Activated T-cell treated with anti-CD3 and anti-CD28 coated beads, Interleukin-2, amount 50 U/mL, for 4 hours (primary cell): ENCODE measurements at regions not wholly inside any gene's neighbourhood (a gene's known extent, or its start where the extent isn't known, plus 50 kb on each side); places are given as distances from the start of the nearest gene placed in this dataset.

ENCODE experiments used
- ATAC-seq, 2 donors: fragments of 200-7000 bp; cut with Tn5 transposase; one replicate each; pipeline ENCODE4 v1.10.0; 2021
- DNase-seq: peaks from one replicate; pipeline ENCODE4 v3.0.0-alpha.2; 2020
- H3K27me3 Mint-ChIP-seq: one replicate; pipeline ENCODE4 v1.8.0; 2021; ENCODE audit warnings: low read depth, mixed read lengths
- H3K36me3 Mint-ChIP-seq: one replicate; pipeline ENCODE4 v1.8.0; 2022; ENCODE audit warnings: mixed read lengths; ENCODE audit not compliant: insufficient read depth
- H3K4me1 Mint-ChIP-seq: one replicate; pipeline ENCODE4 v1.8.0; 2021; ENCODE audit warnings: low read depth, mixed read lengths
- H3K4me3 Mint-ChIP-seq: one replicate; pipeline ENCODE4 v1.8.0; 2021; ENCODE audit warnings: mild to moderate bottlenecking, moderate library complexity, mixed read lengths
- H3K9me3 Mint-ChIP-seq: one replicate; pipeline ENCODE4 v1.8.0; 2021; ENCODE audit warnings: mixed read lengths

GRCh38 chr1:226816576-226816975, 53.8 kb upstream of the PSEN2 start:
- Mint-ChIP-seq H3K4me3 (no peak overlapping the region), H3K36me3 (no peaks in the 10 kb centered on the region), H3K4me1 (peaks cover 8% of the 10 kb centered on the region), H3K9me3 (no peaks in the 10 kb centered on the region), H3K27me3 (no peaks in the 10 kb centered on the region)
- ATAC-seq: no peak
- no peak for DNase-seq

GRCh38 chr1:226814751-226815537, 55.5 kb upstream of the PSEN2 start:
- Mint-ChIP-seq H3K36me3 (no peaks in the 10 kb centered on the region), H3K4me3 (no peak overlapping the region), H3K27me3 (no peaks in the 10 kb centered on the region), H3K4me1 (peaks cover 8% of the 10 kb centered on the region), H3K9me3 (no peaks in the 10 kb centered on the region)
- ATAC-seq (no peak), DNase-seq (no peak)

- DNase-seq (no peak), ATAC-seq (no peak)
- H3K36me3 Mint-ChIP-seq: no peaks in the 10 kb centered on the region
- H3K4me1 Mint-ChIP-seq: peaks cover 8% of the 10 kb centered on the region
- H3K9me3 Mint-ChIP-seq: no peaks in the 10 kb centered on the region
- H3K4me3 Mint-ChIP-seq: no peak overlapping the region
- no peaks in the 10 kb centered on the region for H3K27me3 Mint-ChIP-seq
Observed at GRCh38 chr1:226813671-226814591, 56.5 kb upstream of the PSEN2 start.

GRCh38 chr1:226810681-226811080, 59.7 kb upstream of the PSEN2 start:
- no peak for ATAC-seq
- H3K36me3 Mint-ChIP-seq: no peaks in the 10 kb centered on the region
- no peaks in the 10 kb centered on the region for H3K27me3 Mint-ChIP-seq
- DNase-seq: no peak
- no peak overlapping the region for H3K4me3 Mint-ChIP-seq
- no peaks in the 10 kb centered on the region for H3K9me3 Mint-ChIP-seq
- H3K4me1 Mint-ChIP-seq: peaks cover 8% of the 10 kb centered on the region

- DNase-seq (no peak), ATAC-seq (no peak)
- H3K36me3 Mint-ChIP-seq: no peaks in the 10 kb centered on the region
- no peaks in the 10 kb centered on the region for H3K9me3 Mint-ChIP-seq
- H3K27me3 Mint-ChIP-seq: no peaks in the 10 kb centered on the region
- peaks cover 3% of the 10 kb centered on the region for H3K4me1 Mint-ChIP-seq
- no peak overlapping the region for H3K4me3 Mint-ChIP-seq
Observed at GRCh38 chr1:226809785-226810571, 60.4 kb upstream of the PSEN2 start.

- no peak for DNase-seq
- ATAC-seq: no peak
- Mint-ChIP-seq H3K36me3 (no peaks in the 10 kb centered on the region), H3K9me3 (no peaks in the 10 kb centered on the region), H3K27me3 (no peaks in the 10 kb centered on the region), H3K4me1 (no peaks in the 10 kb centered on the region), H3K4me3 (no peak overlapping the region)
Observed at GRCh38 chr1:226808501-226808900, 61.9 kb upstream of the PSEN2 start.

GRCh38 chr1:226806988-226807387, 63.4 kb upstream of the PSEN2 start:
- no peaks in the 10 kb centered on the region for H3K4me1 Mint-ChIP-seq
- no peak for DNase-seq
- H3K4me3 Mint-ChIP-seq: no peak overlapping the region
- H3K9me3 Mint-ChIP-seq: no peaks in the 10 kb centered on the region
- ATAC-seq: no peak
- H3K27me3 Mint-ChIP-seq: no peaks in the 10 kb centered on the region
- H3K36me3 Mint-ChIP-seq: no peaks in the 10 kb centered on the region

- Mint-ChIP-seq H3K4me1 (peaks cover 9% of the 10 kb centered on the region), H3K4me3 (no peak overlapping the region), H3K9me3 (no peaks in the 10 kb centered on the region), H3K36me3 (no peaks in the 10 kb centered on the region), H3K27me3 (no peaks in the 10 kb centered on the region)
- DNase-seq (no peak), ATAC-seq (no peak)
Observed at GRCh38 chr1:226804907-226805759, 65.3 kb upstream of the PSEN2 start.

GRCh38 chr1:226800763-226801380, 61.8 kb upstream of the ITPKB start:
- DNase-seq (no peak), ATAC-seq (no peak)
- Mint-ChIP-seq H3K4me3 (no peak overlapping the region), H3K27me3 (no peaks in the 10 kb centered on the region), H3K9me3 (no peaks in the 10 kb centered on the region), H3K36me3 (no peaks in the 10 kb centered on the region), H3K4me1 (peaks cover 31% of the 10 kb centered on the region)

- DNase-seq: no peak
Observed at GRCh38 chr1:226799634-226800281, 60.7 kb upstream of the ITPKB start.

GRCh38 chr1:226798427-226799411, 59.6 kb upstream of the ITPKB start:
- Mint-ChIP-seq H3K4me1 (peaks cover 31% of the 10 kb centered on the region), H3K9me3 (no peaks in the 10 kb centered on the region), H3K27me3 (no peaks in the 10 kb centered on the region), H3K36me3 (no peaks in the 10 kb centered on the region), H3K4me3 (peak overlapping the region; percentile 45)
- ATAC-seq: peak; percentile 80 to 81
- peak; percentile 44 for DNase-seq

More at GRCh38 chr1:226799634-226800281, 60.7 kb upstream of the ITPKB start:
- Mint-ChIP-seq H3K27me3 (no peaks in the 10 kb centered on the region), H3K4me1 (peaks cover 31% of the 10 kb centered on the region), H3K9me3 (no peaks in the 10 kb centered on the region), H3K4me3 (peak overlapping the region; percentile 49), H3K36me3 (no peaks in the 10 kb centered on the region)
- no peak for ATAC-seq

- peaks cover 31% of the 10 kb centered on the region for H3K4me1 Mint-ChIP-seq
- no peak for DNase-seq
- no peaks in the 10 kb centered on the region for H3K9me3 Mint-ChIP-seq
- ATAC-seq: no peak
- H3K4me3 Mint-ChIP-seq: no peak overlapping the region
- no peaks in the 10 kb centered on the region for H3K36me3 Mint-ChIP-seq
- no peaks in the 10 kb centered on the region for H3K27me3 Mint-ChIP-seq
Observed at GRCh38 chr1:226797151-226797550, 58.1 kb upstream of the ITPKB start.
